ENCODE measurements at regions not wholly inside any gene's neighbourhood (a gene's known extent, or its start where the extent isn't known, plus 50 kb on each side); places are given as distances from the start of the nearest gene placed in this dataset.
A peak's percentile ranks its signal among the peaks of the same experiment; 100 is the strongest.

DNA sequence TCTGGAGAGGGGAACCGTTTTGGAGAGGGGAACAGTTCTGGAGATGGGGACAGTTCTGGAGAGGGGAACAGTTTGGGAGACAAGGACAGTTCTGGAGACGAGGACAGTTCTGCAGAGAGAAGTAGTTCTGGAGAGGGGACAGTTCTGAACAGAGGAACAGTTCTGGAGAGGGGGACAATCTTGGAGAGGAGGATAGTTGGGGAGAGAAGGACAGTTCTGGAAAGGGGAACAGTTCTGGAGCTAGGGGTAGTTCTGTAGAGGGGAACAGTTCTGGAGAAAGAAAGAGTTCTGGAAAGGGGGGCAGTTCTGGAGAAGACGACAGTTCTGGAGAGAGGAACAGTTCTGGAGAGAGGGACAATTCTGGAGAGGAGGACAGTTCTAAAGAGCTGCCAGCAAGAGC is 745.9 kb downstream of the GALR1 start:
- no peak for DNase-seq

GRCh38 chr18:77996737-77997136 is 747.1 kb downstream of the GALR1 start:
- DNase-seq, result no peak

GRCh38 chr18:78001811-78002210 is 752.2 kb downstream of the GALR1 start:
- DNase-seq, result no peak

DNA sequence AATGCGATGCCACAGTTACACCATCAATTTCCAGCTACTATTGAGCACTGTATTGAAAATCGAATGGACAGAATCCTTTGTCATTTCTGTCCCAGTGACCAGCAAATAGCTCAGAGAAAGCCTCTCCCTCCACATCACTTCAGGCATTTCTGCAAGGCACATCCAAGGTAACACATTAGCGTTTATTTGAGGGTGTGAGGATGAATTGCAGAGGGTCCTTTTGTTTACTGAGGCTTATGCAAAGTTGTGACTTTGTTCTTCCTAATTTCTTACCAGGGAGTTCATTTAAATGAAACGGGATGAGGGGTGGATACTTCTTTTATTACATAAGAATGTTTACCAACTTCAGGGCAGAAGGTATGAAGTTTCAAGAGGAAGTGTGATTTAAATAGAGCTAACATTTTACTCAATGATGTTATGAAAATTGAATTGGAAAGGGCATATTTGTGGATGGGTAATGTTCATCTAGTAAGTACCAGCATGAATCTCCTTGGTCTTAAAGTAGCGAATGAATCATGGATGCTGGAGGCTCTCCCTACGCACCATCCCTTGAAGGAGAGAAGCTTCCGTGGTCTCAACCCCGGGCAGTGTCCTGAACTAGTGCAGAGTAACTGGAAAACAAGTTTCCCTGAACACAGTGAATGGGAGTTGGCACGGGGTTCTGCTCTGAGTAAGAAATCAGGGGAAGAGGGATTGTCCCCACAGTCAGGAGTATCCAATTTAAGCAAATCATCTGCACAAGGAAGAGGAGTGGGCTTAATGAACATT is 756.5 kb downstream of the GALR1 start:
- DNase-seq, result no peak

DNA sequence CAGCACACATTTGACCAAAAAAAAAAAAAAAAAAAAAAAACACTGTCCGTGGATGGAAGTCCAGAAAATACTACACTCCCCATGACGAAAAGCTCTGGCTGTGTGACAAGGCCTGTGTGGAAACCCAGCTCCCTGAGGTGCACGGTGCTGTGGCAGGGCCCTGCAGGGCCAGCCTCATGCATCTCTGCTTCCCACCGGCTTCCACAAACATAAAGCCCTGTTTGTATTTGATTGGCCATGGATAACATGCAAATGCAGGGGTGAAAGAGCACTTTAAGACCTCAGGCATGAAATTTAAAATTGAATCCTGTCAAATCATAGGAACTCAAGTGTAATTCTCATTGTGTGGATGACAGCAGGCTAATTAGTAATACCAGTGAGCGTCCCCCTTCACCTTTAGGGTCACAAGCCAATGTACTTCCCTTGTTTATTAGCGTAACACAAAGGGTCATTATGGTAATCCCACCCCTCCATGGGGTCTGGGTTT is 757.2 kb downstream of the GALR1 start:
- no peak for DNase-seq

DNA sequence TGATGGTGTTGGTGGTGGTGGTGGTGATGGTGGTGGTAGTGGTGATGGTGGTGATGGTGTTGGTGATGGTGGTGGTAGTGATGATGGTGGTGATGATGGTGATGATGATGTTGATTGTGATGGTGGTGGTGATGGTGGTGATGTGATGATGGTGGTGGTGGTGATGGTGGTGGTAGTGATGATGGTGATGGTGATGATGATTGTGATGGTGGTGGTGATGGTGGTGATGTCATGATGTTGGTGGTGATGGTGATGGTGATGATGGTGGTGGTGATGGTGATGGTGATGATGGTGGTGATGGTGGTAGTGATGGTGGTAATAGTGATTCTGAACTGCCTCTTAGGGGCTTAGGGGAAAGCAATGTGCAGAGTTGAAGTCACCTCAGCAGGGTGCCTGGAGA is 760.7 kb downstream of the GALR1 start:
- no peak for DNase-seq

DNA sequence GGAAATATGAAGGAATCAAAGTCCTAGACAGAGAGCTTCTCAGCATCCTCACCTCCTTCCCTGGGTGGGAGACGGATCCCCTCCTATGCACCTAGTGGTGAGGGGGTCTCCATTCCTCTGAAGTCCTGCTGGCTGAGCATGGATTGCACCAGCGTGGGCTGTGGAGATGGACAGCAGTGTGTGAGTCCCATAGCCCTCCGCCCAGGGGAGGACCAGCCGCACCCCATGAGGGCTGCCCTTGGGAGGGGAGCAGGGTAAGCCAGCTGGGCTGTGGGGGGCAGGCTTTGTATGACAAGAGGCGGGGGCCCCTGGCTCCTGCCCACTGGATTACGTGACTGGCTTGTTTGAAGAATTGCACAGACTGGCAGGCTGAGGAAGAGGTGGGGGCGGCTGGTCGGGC is 768.2 kb downstream of the GALR1 start:
- no peak for DNase-seq

- no peak for DNase-seq
Measured at GRCh38 chr18:78021196-78021595, 771.5 kb downstream of the GALR1 start.

DNA sequence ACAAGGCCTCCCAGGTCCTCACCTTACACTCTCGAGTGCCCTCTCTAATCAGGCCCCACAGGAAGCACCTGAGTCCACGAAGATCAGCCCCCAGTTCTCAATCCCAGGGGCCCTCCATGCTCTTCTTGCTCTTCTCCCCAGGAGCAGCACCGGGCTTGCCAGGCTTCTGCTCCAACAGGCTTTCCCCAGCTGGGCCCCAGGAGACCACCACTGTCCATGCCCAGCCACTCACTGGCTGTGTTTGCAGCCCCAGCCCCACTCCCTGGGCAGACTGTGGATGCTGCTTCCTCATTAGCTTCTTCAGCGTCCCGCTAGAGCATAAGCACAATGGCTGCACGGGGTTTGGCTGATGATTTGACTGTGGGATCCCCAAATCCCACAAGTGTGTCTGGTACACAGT is 781.9 kb downstream of the GALR1 start:
- DNase-seq, result no peak

DNA sequence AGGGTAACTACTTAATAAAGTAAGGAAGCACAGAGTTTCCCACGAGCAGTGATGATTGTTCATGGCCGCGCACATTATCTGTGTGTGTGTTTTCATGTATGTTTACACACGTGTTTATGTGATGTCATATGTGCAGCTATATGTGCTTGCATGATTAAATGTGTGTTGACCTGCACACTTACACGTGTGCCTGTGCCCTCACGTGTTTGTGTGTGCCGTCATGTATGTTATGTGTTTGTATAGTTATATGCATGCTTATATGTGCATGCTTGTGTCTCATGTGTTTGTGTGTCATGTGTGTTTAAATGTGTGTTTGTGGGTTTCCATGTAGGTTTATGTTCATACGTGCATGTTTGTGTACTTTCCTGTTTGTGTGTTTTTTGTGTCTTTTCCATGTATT is 782.3 kb downstream of the GALR1 start:
- no peak for DNase-seq

GRCh38 chr18:78032574-78032973 is 782.9 kb downstream of the GALR1 start:
- no peak for DNase-seq

DNA sequence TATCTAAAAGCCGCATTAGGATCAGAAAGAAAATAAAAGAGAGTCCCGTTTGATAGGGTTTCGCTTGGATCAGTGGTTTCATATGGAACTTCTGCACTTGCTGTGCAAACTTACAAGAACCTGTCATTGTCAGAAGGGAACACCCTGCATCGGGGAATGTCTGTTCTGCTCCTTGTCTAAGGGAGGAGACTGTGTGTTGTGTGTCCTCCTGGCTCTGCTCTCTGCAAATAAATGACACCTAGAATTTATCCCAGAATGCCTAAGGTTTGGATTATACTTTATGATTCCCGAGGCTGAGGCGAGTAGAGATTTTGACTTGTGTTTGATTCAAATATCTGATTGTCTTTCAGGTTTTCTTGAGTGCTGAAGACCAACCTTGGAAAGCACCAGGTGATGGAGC is 785.1 kb downstream of the GALR1 start:
- DNase-seq, result no peak

- DNase-seq, result no peak
Measured at GRCh38 chr18:78041218-78041617, 791.6 kb downstream of the GALR1 start.

DNA sequence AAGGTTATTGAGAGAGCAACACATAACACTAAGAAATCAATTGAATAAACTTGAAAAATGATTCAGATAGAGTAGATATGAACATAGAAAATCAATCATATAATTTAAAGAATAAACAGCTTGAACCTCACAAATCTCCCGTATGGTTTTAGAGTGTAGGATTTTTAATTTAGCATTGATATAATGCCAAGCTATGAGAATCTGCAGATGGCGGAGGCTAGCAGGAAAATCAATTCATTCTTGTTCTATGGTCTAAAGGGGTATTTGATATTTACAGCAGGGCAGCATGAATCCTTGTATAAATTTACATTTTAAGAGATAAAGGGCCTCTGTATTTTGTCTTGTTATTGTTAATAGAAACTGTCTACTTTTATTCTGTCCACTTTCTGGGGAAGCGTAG is 797.0 kb downstream of the GALR1 start:
- DNase-seq, result no peak

- DNase-seq, result no peak
Measured at GRCh38 chr18:78049281-78049680, 799.6 kb downstream of the GALR1 start.

DNA sequence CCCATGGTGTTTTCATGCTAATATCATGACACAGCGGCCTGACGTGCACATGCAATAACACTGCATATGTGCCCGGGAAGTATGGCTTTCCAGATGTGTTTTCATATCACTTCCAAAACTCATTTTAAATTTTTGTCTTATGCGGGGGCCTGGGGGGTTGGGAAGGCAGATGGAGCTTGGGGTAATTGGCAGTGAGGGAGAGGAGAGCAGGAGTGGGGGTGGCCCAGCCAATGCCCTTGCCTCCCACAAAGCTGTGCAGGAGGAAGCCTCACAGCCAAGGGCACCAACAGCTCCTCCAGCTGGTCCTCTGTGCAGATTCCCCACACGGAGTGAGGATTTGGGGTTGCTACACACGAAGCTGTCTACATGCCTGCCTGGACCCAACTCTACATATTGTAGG is 805.2 kb downstream of the GALR1 start:
- DNase-seq, result no peak

DNA sequence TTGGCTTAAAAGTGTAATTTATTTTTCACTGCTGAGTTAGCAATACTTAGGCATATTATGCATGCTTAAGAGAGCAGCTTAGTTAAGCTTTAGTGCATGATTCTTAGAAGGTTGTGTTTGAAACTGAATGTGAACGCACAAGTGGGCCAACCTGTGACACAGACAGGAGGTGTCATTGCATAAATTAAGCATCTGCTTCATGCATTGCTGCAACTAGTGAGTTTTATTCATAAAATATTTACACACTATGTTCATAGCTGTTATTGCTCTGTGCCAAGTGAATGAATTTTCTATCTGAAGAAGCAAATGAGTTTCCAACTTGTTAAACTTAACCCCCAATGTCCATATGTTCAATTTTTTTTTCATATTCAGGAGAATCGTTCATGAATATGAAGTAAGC is 806.4 kb downstream of the GALR1 start:
- no peak for DNase-seq

DNA sequence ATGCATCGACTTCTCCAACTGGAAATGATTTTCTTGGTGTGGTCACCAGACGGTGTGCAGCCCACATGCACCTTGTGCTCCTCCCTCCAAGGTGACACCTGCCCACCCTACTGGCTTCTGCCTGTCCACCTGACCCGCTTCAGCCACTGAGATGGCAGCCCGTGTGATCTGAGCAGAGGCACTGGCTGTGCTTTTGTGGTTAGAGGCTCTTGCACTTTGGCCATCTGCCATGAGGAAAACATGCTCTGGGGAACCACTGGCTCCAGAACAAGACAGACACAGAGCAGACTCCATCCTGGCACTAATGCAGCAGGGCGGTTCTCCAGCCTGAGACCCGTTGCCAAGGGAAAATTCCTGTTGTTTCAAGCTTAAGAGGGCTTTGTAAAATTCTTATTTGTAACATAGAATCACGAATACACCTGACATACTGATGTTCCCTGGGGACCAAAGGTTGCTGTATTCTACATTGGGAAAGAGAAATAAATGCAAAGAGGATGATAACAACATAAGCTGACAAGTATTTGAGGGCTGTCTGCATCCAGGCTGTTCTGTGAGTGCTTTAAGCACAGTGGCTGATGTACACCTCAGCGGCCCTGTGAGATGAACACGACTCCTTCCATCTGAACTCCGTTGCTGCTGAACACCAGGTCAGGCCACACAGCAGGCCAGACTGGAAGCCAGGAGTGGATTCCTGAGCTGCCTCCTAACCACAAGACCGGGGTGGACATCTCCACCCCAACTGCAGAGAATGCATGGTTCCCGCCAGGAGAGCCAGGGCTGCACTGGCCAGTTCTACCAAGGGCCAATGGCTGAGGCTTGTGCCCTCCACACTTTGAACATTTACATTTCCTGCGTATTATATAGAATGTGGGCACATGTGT is 820.4 kb downstream of the GALR1 start:
- DNase-seq, result no peak

DNA sequence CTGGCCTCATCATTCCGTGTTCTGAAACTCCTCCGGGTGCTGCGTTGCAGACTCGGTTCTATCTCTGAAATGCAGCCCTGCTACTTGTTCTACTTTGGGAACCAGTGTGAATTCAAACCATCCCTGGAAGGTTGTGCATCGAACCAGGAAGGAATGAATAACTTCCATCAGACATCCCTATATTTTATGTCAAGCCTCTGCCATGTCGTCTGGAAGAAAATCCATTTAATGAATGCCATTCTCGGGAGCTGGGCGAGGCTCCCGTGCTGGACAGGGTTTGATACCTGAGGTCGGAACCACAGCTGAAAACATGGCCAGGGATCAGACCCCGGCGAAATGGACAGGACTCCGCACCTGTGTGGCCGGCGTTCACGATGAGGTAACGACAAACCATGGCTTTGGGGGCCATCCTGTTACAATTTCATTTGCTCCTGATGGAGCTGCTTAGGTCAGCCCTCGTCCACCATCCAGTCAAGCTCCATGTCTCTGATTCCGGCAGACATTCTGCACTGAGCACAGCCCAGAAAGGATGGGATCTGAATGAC is 821.6 kb downstream of the GALR1 start:
- DNase-seq, result no peak

GRCh38 chr18:78071776-78072175 is 822.1 kb downstream of the GALR1 start:
- DNase-seq, result no peak

- no peak for DNase-seq
Measured at GRCh38 chr18:78072375-78072774, 822.7 kb downstream of the GALR1 start.

GRCh38 chr18:78073275-78073674 is 823.6 kb downstream of the GALR1 start:
- DNase-seq, result peak; percentile 15

DNA sequence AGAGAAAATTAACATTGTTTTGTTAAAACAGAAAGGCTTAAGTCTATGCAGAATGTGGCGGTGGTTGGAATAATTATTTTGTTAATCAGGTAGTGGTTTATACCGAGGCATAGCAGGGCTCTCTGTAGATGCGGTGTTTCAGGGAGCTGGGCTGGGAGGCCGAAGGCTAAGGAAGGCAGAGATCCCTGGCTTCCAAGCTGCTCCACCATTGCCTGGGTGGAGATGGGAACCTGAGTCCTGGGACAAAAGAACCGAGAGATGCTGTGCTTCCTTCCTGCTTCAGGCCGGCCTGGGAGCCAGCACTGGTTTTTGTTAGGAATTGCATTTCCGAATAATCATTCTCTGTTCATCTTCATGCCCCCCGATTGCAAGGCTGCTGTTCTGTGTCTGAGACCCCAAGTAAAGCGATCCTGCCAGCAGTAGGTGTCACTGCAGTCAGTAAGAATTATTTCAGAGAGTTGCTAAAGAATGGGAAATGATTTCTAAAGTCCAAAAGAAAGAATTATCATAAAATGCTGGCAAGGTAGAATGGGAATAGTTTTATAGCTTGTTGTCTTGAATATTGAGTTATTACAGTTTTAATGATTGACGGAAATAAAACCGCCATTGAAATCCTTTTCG is 824.9 kb downstream of the GALR1 start:
- DNase-seq, result no peak
